MM.1S (cell line): ENCODE measurements at regions not wholly inside any gene's neighbourhood (a gene's known extent, or its start where the extent isn't known, plus 50 kb on each side); places are given as distances from the start of the nearest gene placed in this dataset.

Experiments
- CTCF ChIP-seq: fragments of 300-600 bp; sonication (generic); IDR thresholded peaks from 2 replicates; pipeline ENCODE4 v1.5.1; 2016; ENCODE audit warnings: antibody characterized with exemption, low read length, mixed read lengths
- EZH2 ChIP-seq: fragments of 300-600 bp; sonication (generic); optimal IDR thresholded peaks from 2 replicates; pipeline ENCODE3; 2017; ENCODE audit warnings: low read depth, mild to moderate bottlenecking, antibody characterized with exemption, low read length, mixed read lengths

DNA sequence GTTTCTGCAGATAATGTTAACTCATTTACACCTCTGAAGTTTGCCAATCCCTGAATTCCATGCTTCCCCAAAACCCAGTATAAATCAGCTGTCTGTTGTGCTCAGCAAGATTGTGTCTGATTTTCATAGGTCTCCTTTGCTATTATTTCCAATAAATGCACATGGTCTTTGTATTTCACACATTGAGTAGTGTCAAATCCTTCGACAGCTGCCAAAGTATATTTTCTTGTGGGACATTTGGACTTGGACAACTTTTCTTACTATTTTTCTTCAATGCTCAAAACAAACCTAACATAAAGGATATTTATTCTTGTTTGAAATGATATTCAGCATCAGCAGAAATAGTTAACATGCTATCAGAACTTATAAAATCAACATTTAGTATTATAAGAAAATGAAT is 406.1 kb upstream of the OR4E1 start:
- no peak for TF ChIP-seq CTCF
- TF ChIP-seq EZH2: no peak
